OCI-LY7 (cell line): ENCODE measurements at regions not wholly inside any gene's neighbourhood (a gene's known extent, or its start where the extent isn't known, plus 50 kb on each side); places are given as distances from the start of the nearest gene placed in this dataset.

Experiments used
- EZH2phosphoT487 ChIP-seq: fragments of 200-600 bp; sonication (generic); IDR thresholded peaks from 2 replicates; pipeline ENCODE4 v1.6.1; 2018; ENCODE audit warnings: low read depth, borderline replicate concordance, mild to moderate bottlenecking, mixed run types, antibody characterized with exemption, low read length, moderate library complexity, mixed read lengths
- TF ChIP-seq, protein P1 (sequence below): fragments of 200-600 bp; sonication (generic); conservative IDR thresholded peaks from 2 replicates; pipeline ENCODE4 v1.5.1; 2014; ENCODE audit warnings: mild to moderate bottlenecking, antibody characterized with exemption, low read length, moderate library complexity, mixed read lengths

DNA sequence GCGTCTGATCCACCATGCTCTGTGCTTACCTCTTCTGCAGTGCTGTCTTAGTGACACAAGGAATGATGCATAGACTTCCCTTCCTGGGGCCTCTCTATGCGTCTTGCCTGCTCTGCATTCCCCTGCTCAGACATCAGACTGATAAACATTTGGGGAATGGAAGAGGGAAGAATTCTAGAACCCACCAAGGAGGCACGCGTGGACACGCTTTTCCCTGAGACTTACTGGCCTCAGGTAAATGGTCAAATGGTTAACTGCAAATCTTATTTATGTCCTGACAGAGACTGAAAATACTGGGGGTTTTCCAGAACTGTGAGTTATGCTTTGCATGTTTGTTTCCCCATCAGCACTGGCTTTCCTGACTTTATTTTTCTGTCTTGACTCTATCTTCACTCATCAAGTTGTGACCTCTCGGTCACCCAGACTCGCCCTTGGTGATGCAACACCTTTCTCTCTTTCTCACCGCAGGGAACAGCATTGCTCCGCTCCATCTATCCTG is 285.9 kb upstream of the FZD8 start:
- TF ChIP-seq, protein P1, sequence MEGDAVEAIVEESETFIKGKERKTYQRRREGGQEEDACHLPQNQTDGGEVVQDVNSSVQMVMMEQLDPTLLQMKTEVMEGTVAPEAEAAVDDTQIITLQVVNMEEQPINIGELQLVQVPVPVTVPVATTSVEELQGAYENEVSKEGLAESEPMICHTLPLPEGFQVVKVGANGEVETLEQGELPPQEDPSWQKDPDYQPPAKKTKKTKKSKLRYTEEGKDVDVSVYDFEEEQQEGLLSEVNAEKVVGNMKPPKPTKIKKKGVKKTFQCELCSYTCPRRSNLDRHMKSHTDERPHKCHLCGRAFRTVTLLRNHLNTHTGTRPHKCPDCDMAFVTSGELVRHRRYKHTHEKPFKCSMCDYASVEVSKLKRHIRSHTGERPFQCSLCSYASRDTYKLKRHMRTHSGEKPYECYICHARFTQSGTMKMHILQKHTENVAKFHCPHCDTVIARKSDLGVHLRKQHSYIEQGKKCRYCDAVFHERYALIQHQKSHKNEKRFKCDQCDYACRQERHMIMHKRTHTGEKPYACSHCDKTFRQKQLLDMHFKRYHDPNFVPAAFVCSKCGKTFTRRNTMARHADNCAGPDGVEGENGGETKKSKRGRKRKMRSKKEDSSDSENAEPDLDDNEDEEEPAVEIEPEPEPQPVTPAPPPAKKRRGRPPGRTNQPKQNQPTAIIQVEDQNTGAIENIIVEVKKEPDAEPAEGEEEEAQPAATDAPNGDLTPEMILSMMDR = no peak
- no peak for TF ChIP-seq EZH2phosphoT487
